Suprapubic skin (tissue), 4 donors: ENCODE measurements at regions not wholly inside any gene's neighbourhood (a gene's known extent, or its start where the extent isn't known, plus 50 kb on each side); places are given as distances from the start of the nearest gene placed in this dataset.

ENCODE experiments used
- POLR2A ChIP-seq, 2 donors: fragments of 450-650 bp; IDR thresholded peaks; one replicate each; pipeline ENCODE4 v1.6.1; 2017; ENCODE audit warnings: antibody characterized with exemption in 2 of 2, mild to moderate bottlenecking in 2 of 2, moderate library complexity in 2 of 2
- POLR2AphosphoS5 ChIP-seq, 3 donors: sonication (generic); formaldehyde crosslinking; IDR thresholded peaks; one replicate each; pipeline ENCODE4 v1.6.1; 2017; ENCODE audit warnings: antibody characterized with exemption in 3 of 3

DNA sequence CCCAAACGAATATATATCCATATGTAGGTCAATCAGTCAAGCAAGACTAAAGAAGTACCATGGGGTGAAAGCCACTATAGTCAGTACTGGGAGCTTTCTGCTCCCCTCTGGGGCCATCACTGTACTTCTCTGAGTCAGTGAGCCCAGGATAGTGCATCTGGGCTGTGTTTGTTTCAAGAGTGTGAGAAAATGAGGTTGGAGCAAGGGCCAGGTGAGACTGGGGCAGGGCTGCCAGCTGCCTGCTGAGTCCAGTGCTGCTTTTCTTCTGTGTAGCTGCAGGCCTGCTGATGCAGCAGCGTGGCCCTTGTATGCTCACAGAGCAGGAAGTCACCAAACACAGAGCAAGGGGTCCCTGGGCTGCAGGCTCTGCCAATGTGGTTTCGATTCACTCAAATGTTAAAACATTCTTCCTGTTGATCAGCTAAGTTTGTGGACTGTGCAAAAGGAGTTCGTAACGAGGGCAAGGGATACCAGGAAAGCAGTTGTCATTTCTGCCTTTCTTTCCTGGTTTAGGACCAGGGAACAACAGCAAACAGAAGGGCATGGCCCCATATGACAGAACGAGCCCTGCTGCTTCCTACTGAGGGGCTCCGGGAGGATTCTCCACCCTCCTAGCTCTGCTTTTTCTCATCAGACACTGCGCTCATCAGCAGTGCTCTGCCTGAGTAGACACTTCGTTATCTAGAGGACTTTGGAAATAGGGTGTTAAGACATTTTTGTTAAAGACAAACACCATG, 65.4 kb upstream of the TNS3 start:
- TF ChIP-seq POLR2A (IDR thresholded peaks at IDR 0.05), result no peak
- no peak for TF ChIP-seq POLR2AphosphoS5 (IDR thresholded peaks at IDR 0.05)
